Activated T-helper 1 cell treated with anti-CD3 and anti-CD28 coated beads, Interleukin-12 subunit alpha, Interleukin-12 subunit beta, Interleukin-2, Interleukin-4 antibody, amounts not matched to agents 30 ng/mL and 10 ng/mL and 1 ng/mL, durations not matched to agents 14 hours and 24 hours and 36 hours (primary cell): ENCODE measurements at regions not wholly inside any gene's neighbourhood (a gene's known extent, or its start where the extent isn't known, plus 50 kb on each side); places are given as distances from the start of the nearest gene placed in this dataset.
"Not testable (repeated sequence)": the region's sequence is repeated elsewhere in the genome, so short reads cannot be mapped to it uniquely, and the experiment has no call there.

Experiments
- DNase-seq: peaks from one replicate; pipeline ENCODE4 v3.0.0; 2021; ENCODE audit warnings: low spot score
- H3K27ac Mint-ChIP-seq: one replicate; pipeline ENCODE4 v1.8.0; 2021; ENCODE audit warnings: mild to moderate bottlenecking, mixed read lengths
- H3K27me3 Mint-ChIP-seq: one replicate; pipeline ENCODE4 v1.8.0; 2022; ENCODE audit warnings: mild to moderate bottlenecking, moderate library complexity, mixed read lengths; ENCODE audit not compliant: insufficient read depth
- H3K36me3 Mint-ChIP-seq: one replicate; pipeline ENCODE4 v1.8.0; 2021; ENCODE audit warnings: low read depth, mixed read lengths
- H3K4me1 Mint-ChIP-seq: one replicate; pipeline ENCODE4 v1.8.0; 2021; ENCODE audit warnings: low read depth, mixed read lengths
- H3K4me3 Mint-ChIP-seq: one replicate; pipeline ENCODE4 v1.8.0; 2021; ENCODE audit warnings: mild to moderate bottlenecking, moderate library complexity, mixed read lengths
- H3K9me3 Mint-ChIP-seq: one replicate; pipeline ENCODE4 v1.8.0; 2021; ENCODE audit warnings: mixed read lengths
- intact Hi-C: fragments of 100-400 bp; cut with micrococcal nuclease; formaldehyde crosslinking; loops from one replicate; pipeline ENCODE4 v1.15.1; 2024

- H3K9me3 Mint-ChIP-seq, result no peaks in the 10 kb centered on the region
- DNase-seq, result no peak
- no peaks in the 10 kb centered on the region for H3K27me3 Mint-ChIP-seq
- H3K27ac Mint-ChIP-seq, result no peak overlapping the region
- intact Hi-C loops, result no loop called here
- H3K4me1 Mint-ChIP-seq, result no peaks in the 10 kb centered on the region
- no peak overlapping the region for H3K4me3 Mint-ChIP-seq
- H3K36me3 Mint-ChIP-seq, result no peaks in the 10 kb centered on the region
Measured at GRCh38 chr11:71144010-71144409, 108.4 kb downstream of the SHANK2 start.

GRCh38 chr11:71140206-71140919, 112.0 kb downstream of the SHANK2 start:
- no peaks in the 10 kb centered on the region for H3K9me3 Mint-ChIP-seq
- H3K27me3 Mint-ChIP-seq, result no peaks in the 10 kb centered on the region
- DNase-seq, result no peak
- intact Hi-C loops, result no loop called here
- H3K27ac Mint-ChIP-seq, result no peak overlapping the region
- no peaks in the 10 kb centered on the region for H3K4me1 Mint-ChIP-seq
- H3K4me3 Mint-ChIP-seq, result no peak overlapping the region
- H3K36me3 Mint-ChIP-seq, result no peaks in the 10 kb centered on the region

GRCh38 chr11:71139516-71140205, 112.7 kb downstream of the SHANK2 start:
- Mint-ChIP-seq H3K4me1 (no peaks in the 10 kb centered on the region), H3K36me3 (no peaks in the 10 kb centered on the region), H3K9me3 (no peaks in the 10 kb centered on the region), H3K27me3 (no peaks in the 10 kb centered on the region), H3K4me3 (no peak overlapping the region), H3K27ac (no peak overlapping the region)
- intact Hi-C loops, result no loop called here
- no peak for DNase-seq

GRCh38 chr11:71138737-71139425, 113.5 kb downstream of the SHANK2 start:
- Mint-ChIP-seq H3K27ac (no peak overlapping the region), H3K4me1 (no peaks in the 10 kb centered on the region), H3K9me3 (no peaks in the 10 kb centered on the region)

GRCh38 chr11:71137376-71137775, 115.0 kb downstream of the SHANK2 start:
- intact Hi-C loops, result no loop called here
- no peaks in the 10 kb centered on the region for H3K4me1 Mint-ChIP-seq
- H3K4me3 Mint-ChIP-seq, result no peak overlapping the region
- H3K27ac Mint-ChIP-seq, result no peak overlapping the region
- no peak for DNase-seq
- H3K9me3 Mint-ChIP-seq, result no peaks in the 10 kb centered on the region
- no peaks in the 10 kb centered on the region for H3K27me3 Mint-ChIP-seq
- no peaks in the 10 kb centered on the region for H3K36me3 Mint-ChIP-seq

More at GRCh38 chr11:71138737-71139425, 113.5 kb downstream of the SHANK2 start:
- Mint-ChIP-seq H3K4me3 (no peak overlapping the region), H3K27me3 (no peaks in the 10 kb centered on the region), H3K36me3 (no peaks in the 10 kb centered on the region)
- intact Hi-C loops, result no loop called here
- DNase-seq, result no peak

GRCh38 chr11:71136095-71136845, 116.1 kb downstream of the SHANK2 start:
- H3K4me1 Mint-ChIP-seq, result no peaks in the 10 kb centered on the region
- no peaks in the 10 kb centered on the region for H3K36me3 Mint-ChIP-seq
- intact Hi-C loops, result no loop called here
- H3K9me3 Mint-ChIP-seq, result no peaks in the 10 kb centered on the region
- no peak for DNase-seq
- no peak overlapping the region for H3K4me3 Mint-ChIP-seq
- H3K27ac Mint-ChIP-seq, result no peak overlapping the region
- H3K27me3 Mint-ChIP-seq, result no peaks in the 10 kb centered on the region

GRCh38 chr11:71135112-71135511, 117.3 kb downstream of the SHANK2 start:
- H3K36me3 Mint-ChIP-seq, result no peaks in the 10 kb centered on the region
- DNase-seq, result no peak
- intact Hi-C loops, result no loop called here

GRCh38 chr11:71133946-71134345, 118.4 kb downstream of the SHANK2 start:
- Mint-ChIP-seq H3K27ac (no peak overlapping the region), H3K36me3 (no peaks in the 10 kb centered on the region), H3K4me1 (no peaks in the 10 kb centered on the region), H3K4me3 (no peak overlapping the region), H3K27me3 (no peaks in the 10 kb centered on the region), H3K9me3 (no peaks in the 10 kb centered on the region)
- DNase-seq, result no peak
- intact Hi-C loops, result no loop called here

More at GRCh38 chr11:71135112-71135511, 117.3 kb downstream of the SHANK2 start:
- no peak overlapping the region for H3K4me3 Mint-ChIP-seq
- no peak overlapping the region for H3K27ac Mint-ChIP-seq
- no peaks in the 10 kb centered on the region for H3K4me1 Mint-ChIP-seq
- no peaks in the 10 kb centered on the region for H3K9me3 Mint-ChIP-seq
- no peaks in the 10 kb centered on the region for H3K27me3 Mint-ChIP-seq

- DNase-seq, result no peak
- Mint-ChIP-seq H3K27me3 (no peaks in the 10 kb centered on the region), H3K4me3 (no peak overlapping the region), H3K4me1 (no peaks in the 10 kb centered on the region), H3K27ac (no peak overlapping the region), H3K36me3 (no peaks in the 10 kb centered on the region), H3K9me3 (no peaks in the 10 kb centered on the region)
- intact Hi-C loops, result no loop called here
Measured at GRCh38 chr11:71131861-71132260, 120.5 kb downstream of the SHANK2 start.

- intact Hi-C loops, result no loop called here
- Mint-ChIP-seq H3K4me3 (no peak overlapping the region), H3K27me3 (no peaks in the 10 kb centered on the region), H3K27ac (no peak overlapping the region), H3K4me1 (no peaks in the 10 kb centered on the region), H3K36me3 (no peaks in the 10 kb centered on the region), H3K9me3 (no peaks in the 10 kb centered on the region)
- no peak for DNase-seq
Measured at GRCh38 chr11:71130106-71130505, 122.3 kb downstream of the SHANK2 start.

GRCh38 chr11:71129624-71130023, 122.8 kb downstream of the SHANK2 start:
- no peak for DNase-seq
- Mint-ChIP-seq H3K36me3 (no peaks in the 10 kb centered on the region), H3K4me3 (no peak overlapping the region), H3K9me3 (no peaks in the 10 kb centered on the region), H3K27ac (no peak overlapping the region), H3K27me3 (no peaks in the 10 kb centered on the region), H3K4me1 (no peaks in the 10 kb centered on the region)
- intact Hi-C loops, result no loop called here

GRCh38 chr11:71127806-71128205, 124.6 kb downstream of the SHANK2 start:
- H3K27me3 Mint-ChIP-seq, result no peaks in the 10 kb centered on the region
- DNase-seq, result no peak
- H3K36me3 Mint-ChIP-seq, result no peaks in the 10 kb centered on the region
- intact Hi-C loops, result no loop called here
- H3K27ac Mint-ChIP-seq, result no peak overlapping the region
- H3K4me1 Mint-ChIP-seq, result no peaks in the 10 kb centered on the region
- H3K4me3 Mint-ChIP-seq, result no peak overlapping the region
- H3K9me3 Mint-ChIP-seq, result no peaks in the 10 kb centered on the region

GRCh38 chr11:71126401-71126800, 126.0 kb downstream of the SHANK2 start:
- H3K27ac Mint-ChIP-seq, H3K36me3 Mint-ChIP-seq, DNase-seq, H3K9me3 Mint-ChIP-seq, H3K4me3 Mint-ChIP-seq, intact Hi-C loops, H3K27me3 Mint-ChIP-seq, H3K4me1 Mint-ChIP-seq: not testable (repeated sequence)
